ENCODE measurements at regions not wholly inside any gene's neighbourhood (a gene's known extent, or its start where the extent isn't known, plus 50 kb on each side); places are given as distances from the start of the nearest gene placed in this dataset.
"Not testable (repeated sequence)": the region's sequence is repeated elsewhere in the genome, so short reads cannot be mapped to it uniquely, and the experiment has no call there.

- not testable (repeated sequence) for TF ChIP-seq EZH2 (IDR thresholded peaks at IDR 0.05; ENCODE audit: insufficient read depth, low read length); CTCF (IDR thresholded peaks at IDR 0.05; ENCODE audit: insufficient read depth, low read depth, low read length)
Measured at GRCh38 chr6:168795611-168796010, 354.6 kb downstream of the SMOC2 start.
